K562 (cell line): ENCODE measurements at regions not wholly inside any gene's neighbourhood (a gene's known extent, or its start where the extent isn't known, plus 50 kb on each side); places are given as distances from the start of the nearest gene placed in this dataset.

Source experiments
- ATAC-seq: fragments of 200-7000 bp; cut with Tn5 transposase; 3 replicates; pipeline ENCODE4 v1.9.1; 2020; ENCODE audit warnings: moderate library complexity
- BruUV-seq: library from RNA; stranded (reverse); fragments of 400-500 nt; replicated peaks from 2 replicates; lab custom pipeline; 2021; lab: Mats Ljungman, UMichigan
- CTCF ChIA-PET: fragments of 300-600 bp; formaldehyde crosslinking; extraction: SDS; loops from one replicate; lab custom pipeline; 2021; ENCODE audit warnings: low intra/inter-chr PET ratio; lab: Yijun Ruan, JAX
- POLR2A ChIA-PET: fragments of 300-600, 350-650 bp; sonication (Branson Sonifier 250); formaldehyde crosslinking; extraction: SDS; loops from one replicate; lab custom pipeline; 2021; ENCODE audit warnings: antibody characterized with exemption, inconsistent platforms; lab: Yijun Ruan, JAX
- DNase-seq, 4 experiments: peaks; one replicate each; pipeline versions ENCODE4 v3.0.0 to v3.0.0-alpha.2; 2011 to 2018; ENCODE audit warnings: low spot score in 3 of 4, mixed read lengths in 3 of 4; ENCODE audit errors: extremely low read depth in 1 of 4
- FAIRE-seq: peaks from 2 replicates; lab custom pipeline; 2011; peaks lifted over from hg19 to GRCh38; lab: Jason Lieb, UNC
- H2AFZ ChIP-seq: 2 replicates; pipeline ENCODE4 v1.6.0; 2011; ENCODE audit warnings: low read depth, low read length, control low read depth, inconsistent platforms
- H3K27ac ChIP-seq: fragments of 200-600 bp; 3 replicates; pipeline ENCODE4 v1.8.0; 2011; ENCODE audit warnings: low read depth, mild to moderate bottlenecking, control low read depth, inconsistent platforms, low read length, moderate library complexity, mixed read lengths; ENCODE audit errors: extremely low read depth
- H3K27me3 ChIP-seq, 2 experiments: fragments of 300-600 bp in 1 of 2; 2 replicates in 1 of 2; 3 replicates in 1 of 2; pipeline versions ENCODE4 v1.6.0 to v1.8.0; 2011; ENCODE audit warnings: inconsistent platforms in 2 of 2, low read length in 2 of 2, mild to moderate bottlenecking in 1 of 2, mixed read lengths in 1 of 2, moderate library complexity in 1 of 2; ENCODE audit not compliant: control insufficient read depth in 2 of 2, insufficient read depth in 2 of 2
- H3K36me3 ChIP-seq: fragments of 300-600 bp; 3 replicates; pipeline ENCODE4 v1.8.0; 2011; ENCODE audit warnings: mild to moderate bottlenecking, low read length, inconsistent platforms; ENCODE audit not compliant: control insufficient read depth, insufficient read depth
- H3K4me1 ChIP-seq, 2 experiments: fragments of 200-600 bp in 1 of 2; replicated peaks in 1 of 2; 2 replicates in 1 of 2; 3 replicates in 1 of 2; pipeline versions ENCODE4 v1.5.1 to v1.8.0; 2011; ENCODE audit warnings: inconsistent platforms in 2 of 2, low read length in 2 of 2, mild to moderate bottlenecking in 1 of 2, mixed read lengths in 1 of 2, moderate library complexity in 1 of 2; ENCODE audit not compliant: control insufficient read depth in 2 of 2, insufficient read depth in 2 of 2
- H3K4me2 ChIP-seq: 2 replicates; pipeline ENCODE4 v1.6.1; 2011; ENCODE audit warnings: low read length, control low read depth, inconsistent platforms, mixed read lengths; ENCODE audit not compliant: insufficient read depth
- H3K4me3 ChIP-seq: fragments of 200-600 bp; sonication (generic), shearing (Covaris generic); 2 replicates; pipeline ENCODE4 v1.5.1; 2016; ENCODE audit warnings: control low read depth, inconsistent platforms
- H3K79me2 ChIP-seq: fragments of 200-600 bp; 3 replicates; pipeline ENCODE4 v1.8.0; 2011; ENCODE audit warnings: low read length, inconsistent platforms; ENCODE audit not compliant: control insufficient read depth, insufficient read depth
- H3K9ac ChIP-seq, 2 experiments: 2 replicates each; pipeline versions ENCODE4 v1.6.0 to v1.6.1; 2011; ENCODE audit warnings: low read depth in 2 of 2, low read length in 2 of 2, control low read depth in 1 of 2, inconsistent platforms in 1 of 2, mild to moderate bottlenecking in 1 of 2, mixed read lengths in 1 of 2; ENCODE audit not compliant: insufficient read depth in 1 of 2
- H3K9me1 ChIP-seq: one replicate; pipeline ENCODE4 v1.6.0; 2011; ENCODE audit warnings: inconsistent platforms, mild to moderate bottlenecking, low read length, moderate library complexity; ENCODE audit not compliant: control insufficient read depth, insufficient read depth
- H3K9me3 ChIP-seq: replicated peaks from 2 replicates; pipeline ENCODE4 v1.5.1; 2011; ENCODE audit warnings: low read depth, low read length, inconsistent platforms; ENCODE audit not compliant: control insufficient read depth, insufficient read depth
- H4K20me1 ChIP-seq: replicated peaks from 2 replicates; pipeline ENCODE4 v1.6.1; 2011; ENCODE audit warnings: low read length, inconsistent platforms, mixed read lengths; ENCODE audit not compliant: control insufficient read depth, insufficient read depth
- KDM1A ChIP-seq, 2 experiments: fragments of 450-650 bp; IDR thresholded peaks; 2 replicates each; pipeline ENCODE4 v1.6.1; 2016; ENCODE audit warnings: mild to moderate bottlenecking in 2 of 2
- SMARCA5 ChIP-seq: fragments of 450-650 bp; IDR thresholded peaks from 2 replicates; pipeline ENCODE4 v1.6.1; 2016
- SNRNP70 ChIP-seq: fragments of 200-400 bp; formaldehyde crosslinking; optimal IDR thresholded peaks from 2 replicates; pipeline ENCODE3; 2017; ENCODE audit warnings: low read depth, low read length
- TAF1 ChIP-seq: IDR thresholded peaks from 2 replicates; pipeline ENCODE4 v1.6.1; 2011; ENCODE audit warnings: mild to moderate bottlenecking, low read length, moderate library complexity; ENCODE audit not compliant: insufficient read depth, control insufficient read depth, severe bottlenecking; ENCODE audit errors: extremely low read depth
- ZC3H4 ChIP-seq: sonication (generic); formaldehyde crosslinking; IDR thresholded peaks from 2 replicates; pipeline ENCODE4 v1.9.0; 2021; ENCODE audit warnings: missing genetic modification reagents, borderline replicate concordance
- ZFP36 ChIP-seq: fragments of 150-350 bp; IDR thresholded peaks from 2 replicates; pipeline ENCODE4 v1.6.1; 2018; ENCODE audit warnings: low read length, low read depth; ENCODE audit not compliant: partially characterized antibody
- ZFPM2 ChIP-seq: fragments of 250-450 bp; sonication (Bioruptor Pico); IDR thresholded peaks from 2 replicates; pipeline ENCODE4 v1.5.1; 2022; ENCODE audit warnings: mild to moderate bottlenecking
- ZNF121 ChIP-seq: sonication (generic); formaldehyde crosslinking; conservative IDR thresholded peaks from 2 replicates; pipeline ENCODE4 v1.8.0; 2022; ENCODE audit warnings: missing genetic modification reagents
- ZZZ3 ChIP-seq: fragments of 450-650 bp; IDR thresholded peaks from 2 replicates; pipeline ENCODE4 v1.6.1; 2016; ENCODE audit warnings: antibody characterized with exemption, mild to moderate bottlenecking, moderate library complexity
- WGBS: fragments of 100-300 bp; shearing (Covaris generic); methylation state at CpG from one replicate; pipeline ENCODE4 v1.1.6; 2016; ENCODE audit warnings: low coverage, mixed read lengths; ENCODE audit not compliant: insufficient coverage; ENCODE audit errors: missing lambda C conversion rate; 5-methylcytosine and 5-hydroxymethylcytosine counted together
- in situ Hi-C: fragments of 300-500 bp; cut with MboI; formaldehyde crosslinking; loops from 4 replicates; pipeline ENCODE4 v1.15.0; 2018; ENCODE audit warnings: inconsistent platforms, mixed read lengths
- intact Hi-C: fragments of 100-400 bp; cut with micrococcal nuclease; formaldehyde crosslinking; loops from 2 replicates; pipeline ENCODE4 v1.14.2; 2022
- TF ChIP-seq, protein P1 (sequence below): fragments of 450-650 bp; formaldehyde crosslinking; IDR thresholded peaks from 2 replicates; pipeline ENCODE4 v1.4.0; 2022; ENCODE audit warnings: missing genetic modification characterization
- TF ChIP-seq, protein P2 (sequence below): fragments of 450-650 bp; formaldehyde crosslinking; IDR thresholded peaks from 2 replicates; pipeline ENCODE4 v1.4.0; 2020; ENCODE audit warnings: mild to moderate bottlenecking, mixed read lengths
- TF ChIP-seq, protein P3 (sequence below), 2 experiments: fragments of 450-650 bp; IDR thresholded peaks; 2 replicates each; pipeline ENCODE4 v1.6.1; 2018; ENCODE audit warnings: mild to moderate bottlenecking in 2 of 2, low read depth in 1 of 2; ENCODE audit not compliant: partially characterized antibody in 2 of 2

DNA sequence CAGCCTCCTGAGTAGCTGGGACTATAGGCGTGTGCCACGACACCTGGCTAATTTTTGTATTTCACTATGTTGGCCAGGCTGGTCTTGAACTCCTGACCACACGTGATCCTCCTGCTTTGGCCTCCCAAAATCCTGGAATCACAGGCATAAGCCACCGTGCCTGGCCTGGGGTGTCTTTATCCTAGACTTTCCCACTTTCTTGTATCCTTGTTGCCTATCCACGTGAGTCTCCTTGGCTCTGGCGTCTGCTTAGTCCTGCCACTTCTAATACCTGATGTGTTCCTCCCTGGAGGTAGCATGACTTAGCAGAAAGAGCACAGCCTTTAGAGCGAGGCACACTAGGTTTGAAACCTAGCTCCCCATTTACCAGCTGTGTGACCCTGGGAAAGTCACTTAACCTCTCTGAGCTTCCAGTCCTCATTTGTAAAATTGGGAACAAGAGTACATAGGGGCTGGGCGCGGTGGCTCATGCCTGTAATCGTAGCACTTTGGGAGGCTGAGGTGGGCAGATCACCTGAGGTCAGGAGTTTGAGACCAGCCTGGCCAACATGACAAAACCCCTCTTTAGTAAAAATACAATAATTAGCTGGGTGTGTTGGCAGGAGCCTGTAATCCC, 344.6 kb downstream of the TYW1 start:
- Histone ChIP-seq H3K9me1 (no peaks in the 10 kb centered on the region), H3K4me3 (no peak overlapping the region), H3K9me3 (no peaks in the 10 kb centered on the region), H3K4me2 (no peak overlapping the region), H3K4me1 (no peaks in the 10 kb centered on the region), H3K9ac (no peak overlapping the region), H3K27me3 (no peaks in the 10 kb centered on the region), H3K79me2 (no peaks in the 10 kb centered on the region), H4K20me1 (no peaks in the 10 kb centered on the region), H3K36me3 (no peaks in the 10 kb centered on the region), H3K27ac (no peak overlapping the region), H2AFZ (no peak overlapping the region)
- ChIA-PET POLR2A (no interaction called here), CTCF (no interaction called here)
- FAIRE-seq (no peak), ATAC-seq (no peak), DNase-seq (no peak)
- 77% methylated on average over 10 of the region's 10 CpGs for WGBS
- in situ Hi-C loops (no loop called here), intact Hi-C loops (no loop called here)
- no TSS peak for BruUV-seq
- no peak for TF ChIP-seq ZZZ3
- no peak for TF ChIP-seq ZFPM2 (CRISPR knock-in tag)
- TF ChIP-seq, protein P1, sequence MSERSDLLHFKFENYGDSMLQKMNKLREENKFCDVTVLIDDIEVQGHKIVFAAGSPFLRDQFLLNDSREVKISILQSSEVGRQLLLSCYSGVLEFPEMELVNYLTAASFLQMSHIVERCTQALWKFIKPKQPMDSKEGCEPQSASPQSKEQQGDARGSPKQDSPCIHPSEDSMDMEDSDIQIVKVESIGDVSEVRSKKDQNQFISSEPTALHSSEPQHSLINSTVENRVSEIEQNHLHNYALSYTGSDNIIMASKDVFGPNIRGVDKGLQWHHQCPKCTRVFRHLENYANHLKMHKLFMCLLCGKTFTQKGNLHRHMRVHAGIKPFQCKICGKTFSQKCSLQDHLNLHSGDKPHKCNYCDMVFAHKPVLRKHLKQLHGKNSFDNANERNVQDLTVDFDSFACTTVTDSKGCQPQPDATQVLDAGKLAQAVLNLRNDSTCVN (CRISPR knock-in tag): no peak
- TF ChIP-seq TAF1: no peak
- TF ChIP-seq SNRNP70: no peak
- TF ChIP-seq KDM1A (IDR thresholded peaks at IDR 0.05): peak in 1 of 2 experiments; percentile 65; a peak in 2 of 4 replicates
- TF ChIP-seq ZNF121 (CRISPR knock-in tag): no peak
- TF ChIP-seq, protein P2, sequence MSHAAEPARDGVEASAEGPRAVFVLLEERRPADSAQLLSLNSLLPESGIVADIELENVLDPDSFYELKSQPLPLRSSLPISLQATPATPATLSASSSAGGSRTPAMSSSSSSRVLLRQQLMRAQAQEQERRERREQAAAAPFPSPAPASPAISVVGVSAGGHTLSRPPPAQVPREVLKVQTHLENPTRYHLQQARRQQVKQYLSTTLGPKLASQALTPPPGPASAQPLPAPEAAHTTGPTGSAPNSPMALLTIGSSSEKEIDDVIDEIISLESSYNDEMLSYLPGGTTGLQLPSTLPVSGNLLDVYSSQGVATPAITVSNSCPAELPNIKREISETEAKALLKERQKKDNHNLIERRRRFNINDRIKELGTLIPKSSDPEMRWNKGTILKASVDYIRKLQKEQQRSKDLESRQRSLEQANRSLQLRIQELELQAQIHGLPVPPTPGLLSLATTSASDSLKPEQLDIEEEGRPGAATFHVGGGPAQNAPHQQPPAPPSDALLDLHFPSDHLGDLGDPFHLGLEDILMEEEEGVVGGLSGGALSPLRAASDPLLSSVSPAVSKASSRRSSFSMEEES (CRISPR knock-in tag): no peak
- TF ChIP-seq, protein P3, sequence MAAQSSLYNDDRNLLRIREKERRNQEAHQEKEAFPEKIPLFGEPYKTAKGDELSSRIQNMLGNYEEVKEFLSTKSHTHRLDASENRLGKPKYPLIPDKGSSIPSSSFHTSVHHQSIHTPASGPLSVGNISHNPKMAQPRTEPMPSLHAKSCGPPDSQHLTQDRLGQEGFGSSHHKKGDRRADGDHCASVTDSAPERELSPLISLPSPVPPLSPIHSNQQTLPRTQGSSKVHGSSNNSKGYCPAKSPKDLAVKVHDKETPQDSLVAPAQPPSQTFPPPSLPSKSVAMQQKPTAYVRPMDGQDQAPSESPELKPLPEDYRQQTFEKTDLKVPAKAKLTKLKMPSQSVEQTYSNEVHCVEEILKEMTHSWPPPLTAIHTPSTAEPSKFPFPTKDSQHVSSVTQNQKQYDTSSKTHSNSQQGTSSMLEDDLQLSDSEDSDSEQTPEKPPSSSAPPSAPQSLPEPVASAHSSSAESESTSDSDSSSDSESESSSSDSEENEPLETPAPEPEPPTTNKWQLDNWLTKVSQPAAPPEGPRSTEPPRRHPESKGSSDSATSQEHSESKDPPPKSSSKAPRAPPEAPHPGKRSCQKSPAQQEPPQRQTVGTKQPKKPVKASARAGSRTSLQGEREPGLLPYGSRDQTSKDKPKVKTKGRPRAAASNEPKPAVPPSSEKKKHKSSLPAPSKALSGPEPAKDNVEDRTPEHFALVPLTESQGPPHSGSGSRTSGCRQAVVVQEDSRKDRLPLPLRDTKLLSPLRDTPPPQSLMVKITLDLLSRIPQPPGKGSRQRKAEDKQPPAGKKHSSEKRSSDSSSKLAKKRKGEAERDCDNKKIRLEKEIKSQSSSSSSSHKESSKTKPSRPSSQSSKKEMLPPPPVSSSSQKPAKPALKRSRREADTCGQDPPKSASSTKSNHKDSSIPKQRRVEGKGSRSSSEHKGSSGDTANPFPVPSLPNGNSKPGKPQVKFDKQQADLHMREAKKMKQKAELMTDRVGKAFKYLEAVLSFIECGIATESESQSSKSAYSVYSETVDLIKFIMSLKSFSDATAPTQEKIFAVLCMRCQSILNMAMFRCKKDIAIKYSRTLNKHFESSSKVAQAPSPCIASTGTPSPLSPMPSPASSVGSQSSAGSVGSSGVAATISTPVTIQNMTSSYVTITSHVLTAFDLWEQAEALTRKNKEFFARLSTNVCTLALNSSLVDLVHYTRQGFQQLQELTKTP (IDR thresholded peaks at IDR 0.05; ENCODE audit: low read depth in 1 of 2, partially characterized antibody in 2 of 2): no peak
- peak; percentile 50 for TF ChIP-seq ZFP36
- peak; percentile 63; the same call in 1 of the 2 replicates for TF ChIP-seq SMARCA5
- TF ChIP-seq ZC3H4 (CRISPR knock-in tag): no peak
